ENCODE measurements at regions not wholly inside any gene's neighbourhood (a gene's known extent, or its start where the extent isn't known, plus 50 kb on each side); places are given as distances from the start of the nearest gene placed in this dataset.

DNA sequence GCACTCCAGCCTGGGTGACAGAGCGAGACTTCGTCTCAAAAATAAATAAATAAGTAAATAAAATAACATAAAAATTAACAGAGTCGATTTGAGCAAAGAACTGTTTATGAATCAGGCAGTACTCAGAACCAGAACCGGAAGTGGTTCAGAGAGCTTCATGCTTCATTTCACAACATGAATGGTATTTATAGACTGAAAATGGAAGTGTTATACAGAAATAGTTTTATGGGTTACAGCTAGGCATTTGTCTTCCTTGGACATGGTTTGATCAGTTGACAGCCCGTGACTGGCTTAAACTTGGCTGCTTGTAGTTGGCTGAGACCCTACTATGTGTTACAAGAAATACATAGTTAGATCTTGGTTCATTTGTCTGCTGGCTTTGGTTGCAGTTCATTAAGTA is 216.0 kb upstream of the MCTP2 start:
- ChIA-PET CTCF (ENCODE audit: low intra/inter-chr PET ratio) (no interaction called here), POLR2A (no interaction called here)
- intact Hi-C loops (cut with micrococcal nuclease) = no loop called here

More for the DNA sequence above, 216.0 kb upstream of the MCTP2 start:
- no peak overlapping the region for H3K4me3 ChIP-seq
- H3K27ac ChIP-seq (ENCODE audit: extremely low read depth, low read depth, low read length) = no peak overlapping the region
- in situ Hi-C loops (cut with MboI) = no loop called here
- FAIRE-seq = no peak
- no peaks in the 10 kb centered on the region for H3K79me2 ChIP-seq (ENCODE audit: control insufficient read depth, insufficient read depth, low read length)
- H3K36me3 ChIP-seq (ENCODE audit: control insufficient read depth, insufficient read depth, low read length) = no peaks in the 10 kb centered on the region
- H3K4me2 ChIP-seq (ENCODE audit: insufficient read depth, low read length) = no peak overlapping the region
- H3K9ac ChIP-seq (ENCODE audit: insufficient read depth in 1 of 2, low read depth in 2 of 2, low read length in 2 of 2) = no peak overlapping the region
- no peak overlapping the region for H2AFZ ChIP-seq (ENCODE audit: low read depth, low read length)
- under 1% methylated on average over 5 of the region's 5 CpGs for WGBS (ENCODE audit: insufficient coverage, low coverage, missing lambda C conversion rate)
- TF ChIP-seq, protein P1, sequence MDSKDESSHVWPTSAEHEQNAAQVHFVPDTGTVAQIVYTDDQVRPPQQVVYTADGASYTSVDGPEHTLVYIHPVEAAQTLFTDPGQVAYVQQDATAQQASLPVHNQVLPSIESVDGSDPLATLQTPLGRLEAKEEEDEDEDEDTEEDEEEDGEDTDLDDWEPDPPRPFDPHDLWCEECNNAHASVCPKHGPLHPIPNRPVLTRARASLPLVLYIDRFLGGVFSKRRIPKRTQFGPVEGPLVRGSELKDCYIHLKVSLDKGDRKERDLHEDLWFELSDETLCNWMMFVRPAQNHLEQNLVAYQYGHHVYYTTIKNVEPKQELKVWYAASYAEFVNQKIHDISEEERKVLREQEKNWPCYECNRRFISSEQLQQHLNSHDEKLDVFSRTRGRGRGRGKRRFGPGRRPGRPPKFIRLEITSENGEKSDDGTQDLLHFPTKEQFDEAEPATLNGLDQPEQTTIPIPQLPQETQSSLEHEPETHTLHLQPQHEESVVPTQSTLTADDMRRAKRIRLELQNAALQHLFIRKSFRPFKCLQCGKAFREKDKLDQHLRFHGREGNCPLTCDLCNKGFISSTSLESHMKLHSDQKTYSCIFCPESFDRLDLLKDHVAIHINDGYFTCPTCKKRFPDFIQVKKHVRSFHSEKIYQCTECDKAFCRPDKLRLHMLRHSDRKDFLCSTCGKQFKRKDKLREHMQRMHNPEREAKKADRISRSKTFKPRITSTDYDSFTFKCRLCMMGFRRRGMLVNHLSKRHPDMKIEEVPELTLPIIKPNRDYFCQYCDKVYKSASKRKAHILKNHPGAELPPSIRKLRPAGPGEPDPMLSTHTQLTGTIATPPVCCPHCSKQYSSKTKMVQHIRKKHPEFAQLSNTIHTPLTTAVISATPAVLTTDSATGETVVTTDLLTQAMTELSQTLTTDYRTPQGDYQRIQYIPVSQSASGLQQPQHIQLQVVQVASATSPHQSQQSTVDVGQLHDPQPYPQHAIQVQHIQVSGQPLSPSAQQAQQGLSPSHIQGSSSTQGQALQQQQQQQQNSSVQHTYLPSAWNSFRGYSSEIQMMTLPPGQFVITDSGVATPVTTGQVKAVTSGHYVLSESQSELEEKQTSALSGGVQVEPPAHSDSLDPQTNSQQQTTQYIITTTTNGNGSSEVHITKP (IDR thresholded peaks at IDR 0.05; ENCODE audit: partially characterized antibody) = no peak
- TF ChIP-seq PURB (CRISPR knock-in tag; IDR thresholded peaks at IDR 0.05; ENCODE audit: low read depth) (no peak), ZBTB1 (CRISPR knock-in tag; IDR thresholded peaks at IDR 0.05; ENCODE audit: borderline replicate concordance, low read depth) (no peak), DNMT1 (IDR thresholded peaks at IDR 0.05) (no peak), ZNF695 (CRISPR knock-in tag; IDR thresholded peaks at IDR 0.05) (no peak), TFAM (CRISPR knock-in tag; conservative IDR thresholded peaks at IDR 0.05) (no peak), OTX1 (CRISPR knock-in tag; IDR thresholded peaks at IDR 0.05) (no peak), ZNF263 (CRISPR knock-in tag; IDR thresholded peaks at IDR 0.05; ENCODE audit: borderline replicate concordance) (no peak), IRF2 (CRISPR knock-in tag; IDR thresholded peaks at IDR 0.05) (no peak), MXI1 (IDR thresholded peaks at IDR 0.05; ENCODE audit: low read depth, low read length) (no peak), ZNF583 (CRISPR knock-in tag; IDR thresholded peaks at IDR 0.05) (no peak), KAT8 (IDR thresholded peaks at IDR 0.05; ENCODE audit: low read depth) (no peak), POU5F1 (IDR thresholded peaks at IDR 0.05; ENCODE audit: borderline replicate concordance, low read depth, low read length, partially characterized antibody) (no peak)
- no peak for ATAC-seq
- no peaks in the 10 kb centered on the region for H3K9me1 ChIP-seq (ENCODE audit: control insufficient read depth, insufficient read depth, low read length)
- no peaks in the 10 kb centered on the region for H3K4me1 ChIP-seq (replicated peaks in 1 of 2; ENCODE audit: control insufficient read depth in 2 of 2, insufficient read depth in 2 of 2, low read length in 2 of 2)
- DNase-seq (ENCODE audit: extremely low read depth in 1 of 4, low spot score in 3 of 4) = no peak
- no peaks in the 10 kb centered on the region for H4K20me1 ChIP-seq (replicated peaks; ENCODE audit: control insufficient read depth, insufficient read depth, low read length)
- no TSS peak for BruUV-seq (replicated peaks)
- H3K27me3 ChIP-seq (ENCODE audit: control insufficient read depth in 2 of 2, insufficient read depth in 2 of 2, low read length in 2 of 2) = no peaks in the 10 kb centered on the region
- H3K9me3 ChIP-seq (replicated peaks; ENCODE audit: control insufficient read depth, insufficient read depth, low read depth, low read length) = no peaks in the 10 kb centered on the region; the same call in 1 of the 2 replicates

Measured in K562 (cell line).